ENCODE measurements at regions not wholly inside any gene's neighbourhood (a gene's known extent, or its start where the extent isn't known, plus 50 kb on each side); places are given as distances from the start of the nearest gene placed in this dataset.

GRCh38 chr7:138258197-138258559, 181.9 kb downstream of the AKR1D1 start:
- TF ChIP-seq, protein P1, sequence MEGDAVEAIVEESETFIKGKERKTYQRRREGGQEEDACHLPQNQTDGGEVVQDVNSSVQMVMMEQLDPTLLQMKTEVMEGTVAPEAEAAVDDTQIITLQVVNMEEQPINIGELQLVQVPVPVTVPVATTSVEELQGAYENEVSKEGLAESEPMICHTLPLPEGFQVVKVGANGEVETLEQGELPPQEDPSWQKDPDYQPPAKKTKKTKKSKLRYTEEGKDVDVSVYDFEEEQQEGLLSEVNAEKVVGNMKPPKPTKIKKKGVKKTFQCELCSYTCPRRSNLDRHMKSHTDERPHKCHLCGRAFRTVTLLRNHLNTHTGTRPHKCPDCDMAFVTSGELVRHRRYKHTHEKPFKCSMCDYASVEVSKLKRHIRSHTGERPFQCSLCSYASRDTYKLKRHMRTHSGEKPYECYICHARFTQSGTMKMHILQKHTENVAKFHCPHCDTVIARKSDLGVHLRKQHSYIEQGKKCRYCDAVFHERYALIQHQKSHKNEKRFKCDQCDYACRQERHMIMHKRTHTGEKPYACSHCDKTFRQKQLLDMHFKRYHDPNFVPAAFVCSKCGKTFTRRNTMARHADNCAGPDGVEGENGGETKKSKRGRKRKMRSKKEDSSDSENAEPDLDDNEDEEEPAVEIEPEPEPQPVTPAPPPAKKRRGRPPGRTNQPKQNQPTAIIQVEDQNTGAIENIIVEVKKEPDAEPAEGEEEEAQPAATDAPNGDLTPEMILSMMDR (IDR thresholded peaks at IDR 0.05 in 2 of 3, conservative IDR thresholded peaks at IDR 0.05 in 1 of 3; ENCODE audit: borderline replicate concordance in 1 of 3, insufficient read depth in 1 of 3, low read depth in 2 of 3, low read length in 2 of 3) = no peak
- no peak for TF ChIP-seq ZNF274 (IDR thresholded peaks at IDR 0.05; ENCODE audit: low read depth, low read length)

Data from HCT116 (cell line).